Esophagus (tissue), 2 donors: ENCODE measurements at regions not wholly inside any gene's neighbourhood (a gene's known extent, or its start where the extent isn't known, plus 50 kb on each side); places are given as distances from the start of the nearest gene placed in this dataset.
A peak's percentile ranks its signal among the peaks of the same experiment; 100 is the strongest.
"Not testable (repeated sequence)": the region's sequence is repeated elsewhere in the genome, so short reads cannot be mapped to it uniquely, and the experiment has no call there.

Experiments used
- H3K27ac ChIP-seq, 2 donors: one replicate each; pipeline ENCODE4 v1.5.1; 2013; ENCODE audit warnings: low read depth in 2 of 2, mild to moderate bottlenecking in 2 of 2, inconsistent platforms in 1 of 2, low read length in 1 of 2, moderate library complexity in 1 of 2
- H3K27me3 ChIP-seq, 2 donors: one replicate each; pipeline ENCODE4 v1.6.1; 2013; ENCODE audit warnings: low read length in 2 of 2, control low read depth in 1 of 2, mild to moderate bottlenecking in 1 of 2; ENCODE audit not compliant: insufficient read depth in 2 of 2, control insufficient read depth in 1 of 2
- H3K36me3 ChIP-seq, 2 donors: one replicate each; pipeline ENCODE4 v1.6.1; 2013; ENCODE audit warnings: low read length in 1 of 2; ENCODE audit not compliant: control insufficient read depth in 2 of 2, insufficient read depth in 2 of 2
- H3K4me1 ChIP-seq, 2 donors: one replicate each; pipeline ENCODE4 v1.6.1; 2013; ENCODE audit warnings: low read length in 1 of 2; ENCODE audit not compliant: control insufficient read depth in 2 of 2, insufficient read depth in 2 of 2
- H3K4me3 ChIP-seq, 2 donors: one replicate each; pipeline ENCODE4 v1.5.1; 2013; ENCODE audit warnings: low read length in 2 of 2, mild to moderate bottlenecking in 2 of 2, low read depth in 1 of 2, moderate library complexity in 1 of 2
- H3K9me3 ChIP-seq, 2 donors: one replicate each; pipeline ENCODE4 v1.6.1; 2013; ENCODE audit warnings: mild to moderate bottlenecking in 2 of 2, low read depth in 1 of 2, low read length in 1 of 2, moderate library complexity in 1 of 2; ENCODE audit not compliant: control insufficient read depth in 2 of 2, insufficient read depth in 1 of 2
- WGBS, 2 donors: extraction: QIAGEN DNeasy Blood & Tissue Kit; methylation state at CpG; one replicate each; pipeline ENCODE4 v1.1.7; 2013; 5-methylcytosine and 5-hydroxymethylcytosine counted together
- donor health status: healthy with polysubstance abuse.
- donor health status: Bipolar disorder and iron deficiency.

GRCh38 chr20:29411458-29411820 lies 1846.0 kb upstream of the DEFB115 start:
- not testable (repeated sequence) for H3K4me3 ChIP-seq, H3K27ac ChIP-seq, H3K36me3 ChIP-seq, H3K27me3 ChIP-seq, H3K4me1 ChIP-seq
- peaks cover 17 to 24% of the 10 kb centered on the region in 2 donors for H3K9me3 ChIP-seq
- 50 to 54% methylated on average over 30 of the region's 30 CpGs for WGBS, 2 donors

GRCh38 chr20:29419378-29419777 lies 1838.1 kb upstream of the DEFB115 start:
- Histone ChIP-seq H3K27me3 (no peaks in the 10 kb centered on the region), H3K9me3 (peaks cover 0 to 3% of the 10 kb centered on the region in 2 donors), H3K27ac (no peak overlapping the region), H3K4me3 (no peak overlapping the region), H3K4me1 (no peaks in the 10 kb centered on the region), H3K36me3 (no peaks in the 10 kb centered on the region)

DNA sequence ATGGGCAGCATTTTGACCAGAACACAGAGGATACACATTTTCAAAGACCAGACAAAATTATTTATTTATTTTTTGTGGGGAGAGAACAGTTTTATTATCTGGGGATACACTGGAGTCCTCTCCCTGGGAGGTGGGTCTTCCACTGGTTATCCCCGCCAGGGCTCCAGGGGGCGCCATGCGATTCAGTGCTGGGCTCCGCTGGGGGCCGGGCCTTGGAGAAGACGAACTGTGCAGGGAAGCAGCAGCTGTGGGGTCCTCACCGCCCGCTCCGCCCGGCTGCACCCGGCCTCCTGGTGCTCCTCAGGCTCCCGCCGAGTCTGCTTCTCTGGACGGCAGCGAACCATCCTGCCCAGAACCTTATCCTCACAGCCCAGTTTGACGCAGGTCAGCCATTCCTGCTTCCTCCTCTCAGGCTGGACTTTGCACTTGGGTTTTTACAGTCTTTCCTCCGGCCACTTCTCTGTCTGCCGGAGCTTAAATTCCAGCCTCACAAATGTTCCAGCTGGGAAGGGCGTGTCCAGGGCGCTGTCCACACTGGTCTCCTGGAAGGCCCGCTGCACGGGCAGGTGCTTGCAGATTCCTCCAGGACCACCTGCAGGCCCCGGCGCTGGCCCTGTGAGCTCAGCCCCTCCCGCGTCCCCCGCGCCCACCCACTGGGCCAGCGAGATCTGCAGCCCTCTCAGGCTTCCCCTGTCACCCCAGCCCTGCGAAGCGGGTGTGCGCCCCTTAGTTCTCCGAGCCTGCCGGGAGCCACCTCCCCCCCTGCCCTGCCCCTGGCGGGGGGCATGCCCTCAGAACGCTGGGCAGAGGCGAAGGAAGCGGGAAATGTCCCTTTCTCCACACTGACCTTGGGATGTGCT lies 1830.0 kb upstream of the DEFB115 start:
- peaks cover 0 to 8% of the 10 kb centered on the region in 2 donors for H3K9me3 ChIP-seq
- no peaks in the 10 kb centered on the region for H3K36me3 ChIP-seq
- H3K4me3 ChIP-seq: no peak overlapping the region
- no peaks in the 10 kb centered on the region for H3K4me1 ChIP-seq
- H3K27ac ChIP-seq: no peak overlapping the region
- no peaks in the 10 kb centered on the region for H3K27me3 ChIP-seq
- WGBS, 2 donors: 30 to 49% methylated on average over 32 to 38 of the region's 38 CpGs

DNA sequence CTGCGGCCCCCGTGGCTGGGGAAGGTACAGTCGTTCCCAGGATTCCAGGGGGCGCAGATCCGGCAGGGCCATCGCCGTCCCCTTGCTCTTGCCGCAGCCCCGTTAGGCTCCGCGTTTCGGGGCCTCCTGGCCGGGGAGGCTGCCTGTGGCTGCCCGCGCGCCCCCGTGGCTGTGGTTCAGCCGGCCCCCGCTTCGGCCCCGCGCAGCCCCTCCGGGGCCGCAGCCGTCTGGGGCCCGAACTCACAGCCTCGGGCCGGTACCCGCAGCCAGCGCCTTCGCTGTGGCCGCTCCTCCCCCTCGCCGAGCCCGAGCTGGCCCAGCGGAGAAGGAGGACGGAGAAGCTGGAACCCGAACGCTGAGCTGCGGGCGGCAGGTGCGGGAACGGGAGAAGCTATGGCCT lies 1826.9 kb upstream of the DEFB115 start:
- Histone ChIP-seq H3K36me3 (no peaks in the 10 kb centered on the region), H3K4me1 (no peaks in the 10 kb centered on the region), H3K9me3 (peaks cover 0 to 8% of the 10 kb centered on the region in 2 donors), H3K27me3 (no peaks in the 10 kb centered on the region), H3K27ac (no peak overlapping the region), H3K4me3 (no peak overlapping the region)
- WGBS, 2 donors: 38 to 46% methylated on average over 36 to 43 of the region's 43 CpGs

GRCh38 chr20:29440721-29441120 lies 1816.7 kb upstream of the DEFB115 start:
- WGBS, 2 donors: 64 to 73% methylated on average over 3 of the region's 3 CpGs
- not testable (repeated sequence) for H3K9me3 ChIP-seq, H3K27me3 ChIP-seq, H3K4me1 ChIP-seq, H3K36me3 ChIP-seq, H3K4me3 ChIP-seq, H3K27ac ChIP-seq

GRCh38 chr20:29443206-29443781 lies 1814.2 kb upstream of the DEFB115 start:
- H3K4me1 ChIP-seq, H3K36me3 ChIP-seq, H3K9me3 ChIP-seq, H3K4me3 ChIP-seq, H3K27me3 ChIP-seq, H3K27ac ChIP-seq: not testable (repeated sequence)
- 16 to 19% methylated on average over 7 of the region's 7 CpGs for WGBS, 2 donors

GRCh38 chr20:29443819-29444218 lies 1813.6 kb upstream of the DEFB115 start:
- Histone ChIP-seq H3K27me3 (no peaks in the 10 kb centered on the region), H3K27ac (no peak overlapping the region), H3K4me1 (no peaks in the 10 kb centered on the region), H3K4me3 (no peak overlapping the region), H3K9me3 (peaks cover 0 to 2% of the 10 kb centered on the region in 2 donors), H3K36me3 (no peaks in the 10 kb centered on the region)
- WGBS, 2 donors: 69 to 70% methylated on average over 3 of the region's 3 CpGs

- not testable (repeated sequence) for H3K27me3 ChIP-seq, H3K4me3 ChIP-seq, H3K9me3 ChIP-seq, H3K36me3 ChIP-seq, H3K4me1 ChIP-seq
- WGBS, 2 donors: 31 to 43% methylated on average over 28 of the region's 28 CpGs
- peak overlapping the region in 1 of 2 donors; percentile 31 for H3K27ac ChIP-seq
Observed at GRCh38 chr20:29445050-29445907, 1812.2 kb upstream of the DEFB115 start.

DNA sequence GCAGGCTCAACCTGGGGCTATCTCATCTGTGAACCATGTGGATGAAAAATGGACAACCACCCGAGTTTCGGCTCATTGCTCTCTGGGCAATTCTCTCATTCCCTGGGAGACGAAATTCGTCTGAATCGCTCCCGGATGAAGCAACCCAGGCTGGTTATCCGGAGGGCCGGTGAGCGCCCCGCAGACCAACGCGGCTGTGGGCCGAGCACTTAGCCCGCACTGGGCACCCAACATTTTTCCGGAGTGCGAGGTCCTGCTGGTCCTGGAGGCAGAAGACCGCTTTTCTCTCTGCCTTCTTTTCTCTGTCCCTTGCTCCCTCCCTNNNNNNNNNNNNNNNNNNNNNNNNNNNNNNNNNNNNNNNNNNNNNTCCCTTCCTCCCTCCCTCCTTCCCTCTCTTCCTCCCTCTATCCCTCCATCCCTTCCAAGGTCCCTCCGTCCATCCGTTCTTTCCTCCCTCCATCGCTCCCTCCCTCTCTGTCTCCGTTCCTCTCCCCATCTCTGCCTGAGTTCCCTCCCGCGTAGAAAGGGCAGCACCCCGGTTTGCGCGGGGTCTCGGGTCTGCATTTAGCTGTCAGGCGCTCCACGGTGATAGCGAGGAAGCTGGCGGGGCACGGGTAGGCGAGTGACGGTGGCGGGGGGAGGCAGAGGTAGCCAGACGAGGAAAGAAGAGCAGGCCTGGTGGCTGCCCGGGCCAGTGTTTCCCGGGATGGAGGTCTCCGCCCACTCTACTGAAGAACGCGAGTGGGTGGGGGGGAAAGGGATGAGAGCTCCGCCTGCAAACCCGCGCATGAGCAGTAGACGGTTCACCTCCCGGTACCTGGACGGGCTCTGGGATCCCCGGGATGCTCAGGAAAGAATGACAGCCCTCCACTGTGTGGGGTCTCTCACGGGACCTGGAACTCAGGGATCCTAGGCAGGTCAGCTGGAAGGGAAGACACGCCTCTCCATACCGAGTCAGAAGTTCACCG lies 1809.7 kb upstream of the DEFB115 start:
- not testable (repeated sequence) for H3K4me1 ChIP-seq, H3K4me3 ChIP-seq, H3K36me3 ChIP-seq, H3K27me3 ChIP-seq, H3K27ac ChIP-seq, H3K9me3 ChIP-seq
- 55 to 59% methylated on average over 52 of the region's 52 CpGs for WGBS, 2 donors
